ENCODE measurements at regions not wholly inside any gene's neighbourhood (a gene's known extent, or its start where the extent isn't known, plus 50 kb on each side); places are given as distances from the start of the nearest gene placed in this dataset.
A peak's percentile ranks its signal among the peaks of the same experiment; 100 is the strongest.
"Not testable (repeated sequence)": the region's sequence is repeated elsewhere in the genome, so short reads cannot be mapped to it uniquely, and the experiment has no call there.

DNA sequence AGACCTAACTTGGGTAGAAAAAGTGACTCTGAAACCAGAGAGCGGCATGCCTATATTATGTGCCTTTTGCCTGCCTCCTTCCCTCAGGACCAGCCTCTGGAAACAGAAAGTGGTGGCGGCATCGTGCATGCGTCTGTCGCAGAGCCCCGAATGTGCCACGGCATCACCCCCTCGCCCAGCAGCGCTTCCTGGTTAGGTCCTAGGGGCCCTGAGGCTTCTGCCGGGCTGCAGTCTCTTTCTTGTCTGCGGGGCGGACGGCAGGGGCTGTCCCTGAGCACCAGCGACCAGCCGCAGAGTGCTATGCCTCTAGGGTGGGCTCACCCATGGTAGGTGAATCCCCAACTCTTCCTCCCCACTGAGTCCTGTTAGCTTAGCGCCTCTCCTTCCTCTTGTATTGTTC is 68.7 kb downstream of the VSIG4 start:
- DNase-seq (ENCODE audit: low read depth in 2 of 2, low spot score in 1 of 2): no peak

DNA sequence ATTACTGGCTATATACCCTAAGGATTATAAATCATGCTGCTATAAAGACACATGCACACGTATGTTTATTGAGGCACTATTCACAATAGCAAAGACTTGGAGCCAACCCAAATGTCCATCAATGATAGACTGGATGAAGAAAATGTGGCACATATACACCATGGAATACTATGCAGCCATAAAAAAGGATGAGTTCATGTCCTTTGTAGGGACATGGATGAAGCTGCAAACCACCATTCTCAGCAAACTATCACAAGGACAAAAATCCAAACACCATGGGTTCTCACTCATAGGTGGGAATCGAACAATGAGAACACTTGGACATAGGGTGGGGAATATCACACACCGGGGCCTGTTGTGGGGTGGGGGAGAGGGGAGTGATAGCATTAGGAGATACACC is 72.7 kb downstream of the VSIG4 start:
- not testable (repeated sequence) for DNase-seq (ENCODE audit: low read depth in 2 of 2, low spot score in 1 of 2)

DNA sequence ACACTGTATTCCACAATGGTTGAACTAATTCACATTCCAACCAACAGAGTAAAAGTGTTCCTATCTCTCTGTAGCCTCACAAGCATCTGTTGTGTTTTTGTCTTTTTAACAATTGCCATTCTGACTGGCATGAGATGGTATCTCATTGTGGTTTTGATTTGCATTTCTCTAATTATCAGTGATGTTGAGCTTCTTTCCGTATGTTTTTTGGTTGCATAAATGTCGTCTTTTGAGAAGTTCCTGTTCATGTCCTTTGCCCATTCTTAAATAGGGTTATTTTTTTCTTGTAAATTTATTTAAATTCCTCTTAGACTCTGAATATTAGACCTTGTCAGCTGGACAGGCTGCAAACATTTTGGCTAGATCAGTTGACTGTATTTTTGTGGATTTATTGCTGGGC is 78.2 kb downstream of the VSIG4 start:
- no peak for DNase-seq (ENCODE audit: low read depth in 2 of 2, low spot score in 1 of 2)

DNA sequence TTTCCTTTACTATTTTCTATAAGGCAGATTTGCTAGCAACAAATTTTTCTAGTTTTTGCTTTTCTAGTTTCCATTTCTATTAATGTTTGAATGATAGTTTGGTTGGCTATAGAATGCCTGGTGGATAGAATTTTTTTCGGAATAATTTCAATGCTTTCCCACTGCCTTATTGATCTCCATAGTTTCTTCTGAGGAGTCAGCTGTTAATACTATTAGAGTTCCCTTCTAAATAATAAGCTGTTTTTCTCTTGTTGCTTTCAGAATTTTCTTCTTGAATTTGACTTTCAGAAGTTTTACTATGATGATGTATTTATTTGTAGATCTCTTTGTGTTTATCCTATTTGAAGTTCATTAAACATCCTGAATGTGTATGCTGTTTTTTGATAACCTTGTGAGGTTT is 91.8 kb downstream of the VSIG4 start:
- no peak for DNase-seq (ENCODE audit: low read depth in 2 of 2, low spot score in 1 of 2)

DNA sequence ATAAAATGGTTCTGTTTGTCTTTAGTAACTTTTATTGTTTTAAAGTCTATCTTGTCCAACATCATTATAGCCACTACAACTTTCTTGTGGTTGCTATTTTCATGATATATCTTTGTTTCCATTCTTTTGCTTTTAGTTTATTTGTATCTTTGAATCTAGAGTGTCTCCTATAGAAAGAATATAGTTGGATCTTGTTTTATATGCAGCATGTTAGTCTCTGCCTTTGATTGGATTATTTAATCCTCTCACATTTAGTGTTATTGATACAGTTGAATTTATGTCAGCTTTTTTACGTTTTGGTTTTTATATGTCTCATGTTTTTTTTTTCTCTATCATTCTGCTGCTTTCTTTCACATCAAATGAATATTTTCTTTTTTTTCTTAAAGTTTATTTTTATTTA is 98.1 kb downstream of the VSIG4 start:
- DNase-seq (ENCODE audit: low read depth in 2 of 2, low spot score in 1 of 2): no peak

DNA sequence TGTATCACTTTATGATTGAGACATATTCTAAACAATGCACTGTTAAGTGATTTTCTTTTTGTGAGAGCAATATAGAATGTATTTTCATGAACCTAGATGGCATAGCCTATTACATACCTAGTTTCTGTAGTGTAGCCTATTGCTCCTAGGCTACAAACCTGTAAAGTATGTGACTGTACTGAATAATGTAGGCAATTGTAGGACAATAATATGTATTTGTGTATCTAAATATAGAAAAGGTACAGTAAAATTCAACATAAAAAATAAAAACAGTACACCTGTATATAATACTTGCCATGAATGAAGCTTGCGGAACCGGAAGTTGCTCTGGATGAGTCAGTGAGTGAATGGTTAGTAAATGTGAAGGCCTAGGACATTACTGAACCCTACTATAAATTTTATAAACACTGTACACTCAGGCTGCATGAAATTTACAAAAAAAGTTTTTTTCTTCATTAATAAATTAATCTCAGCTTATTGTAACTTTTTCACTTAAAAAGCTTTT is 106.7 kb downstream of the VSIG4 start:
- DNase-seq (ENCODE audit: low read depth in 2 of 2, low spot score in 1 of 2): no peak

DNA sequence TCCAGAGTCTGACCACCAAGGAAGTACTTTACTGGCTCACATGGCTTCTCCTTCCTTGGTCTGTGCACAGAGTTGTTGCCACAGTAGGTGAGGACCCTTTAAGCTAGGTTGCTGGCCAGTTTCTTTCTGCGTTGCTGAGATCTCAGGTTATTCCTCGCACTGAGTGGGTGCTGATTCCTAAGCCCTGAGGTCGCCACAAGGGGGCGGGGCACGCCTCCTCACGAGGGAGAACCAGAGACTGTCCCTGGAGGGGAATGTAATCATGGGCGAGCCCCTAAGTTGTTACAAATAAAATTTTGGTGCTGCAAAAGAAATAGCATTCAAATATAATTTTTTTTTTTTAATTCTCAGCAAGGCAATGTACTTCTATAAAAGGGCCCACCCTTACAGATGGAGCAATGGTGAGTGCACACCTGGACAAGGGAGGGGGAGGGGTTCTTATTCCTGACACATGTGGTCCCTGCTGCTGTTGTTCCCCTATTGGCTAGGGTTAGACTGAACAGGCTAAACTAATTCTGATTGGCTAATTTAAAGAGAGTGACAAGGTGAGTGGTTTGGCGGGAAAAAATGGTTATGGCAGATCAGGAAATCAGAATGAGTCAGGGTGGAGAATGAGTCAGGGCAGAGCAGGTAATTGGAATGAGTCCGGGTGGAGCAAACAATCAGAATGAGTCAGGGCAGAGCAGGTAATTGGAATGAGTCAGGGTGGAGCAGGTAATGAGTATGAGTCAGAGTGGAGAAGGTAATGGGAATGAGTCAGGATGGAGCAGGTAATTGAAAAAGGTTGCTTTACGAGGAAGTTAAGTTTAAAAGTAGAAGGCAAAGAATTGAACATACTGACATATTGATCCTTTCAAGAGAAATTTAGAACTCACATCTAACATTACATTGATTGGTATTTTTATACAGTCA is 107.5 kb downstream of the VSIG4 start:
- no peak for DNase-seq (ENCODE audit: low read depth in 2 of 2, low spot score in 1 of 2)

DNA sequence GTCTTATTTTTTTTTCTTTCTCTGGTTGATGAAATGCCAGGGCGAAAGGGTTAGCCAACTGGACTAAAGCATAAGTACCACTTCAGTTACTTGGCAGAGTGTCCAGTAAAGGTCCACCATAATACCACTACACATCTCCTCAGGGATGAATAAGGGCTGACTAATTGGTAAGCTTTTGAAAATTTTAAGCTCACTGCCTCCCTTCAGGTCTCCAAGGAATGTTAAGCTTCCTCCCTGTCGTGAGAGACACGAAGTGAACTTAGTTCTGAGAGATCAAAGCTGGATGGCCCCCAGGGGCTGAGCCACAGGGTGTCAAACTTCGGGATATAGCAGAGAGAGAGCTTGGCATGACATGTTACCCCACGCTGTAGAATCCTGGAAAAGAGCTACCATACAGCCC is 111.4 kb downstream of the VSIG4 start:
- DNase-seq (ENCODE audit: low read depth in 2 of 2, low spot score in 1 of 2): no peak

DNA sequence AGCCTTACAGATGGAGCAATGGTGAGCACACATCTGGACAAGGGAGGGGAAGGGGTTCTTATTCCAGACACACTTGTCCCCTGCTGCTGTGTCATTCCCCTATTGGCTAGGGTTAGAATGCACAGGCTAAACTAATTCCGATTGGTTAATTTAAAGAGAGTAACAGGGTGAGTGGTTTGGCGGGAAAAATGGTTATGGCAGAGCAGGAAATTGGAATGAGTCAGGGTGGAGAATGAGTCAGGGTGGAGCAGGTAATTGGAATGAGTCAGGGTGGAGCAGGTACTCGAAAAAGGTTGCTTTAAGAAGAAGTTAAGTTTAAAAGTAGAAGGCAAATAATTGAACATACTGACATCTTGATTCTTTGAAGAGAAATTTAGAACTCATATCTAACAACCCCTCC is 112.5 kb downstream of the VSIG4 start:
- DNase-seq (ENCODE audit: low read depth in 2 of 2, low spot score in 1 of 2): not testable (repeated sequence)

DNA sequence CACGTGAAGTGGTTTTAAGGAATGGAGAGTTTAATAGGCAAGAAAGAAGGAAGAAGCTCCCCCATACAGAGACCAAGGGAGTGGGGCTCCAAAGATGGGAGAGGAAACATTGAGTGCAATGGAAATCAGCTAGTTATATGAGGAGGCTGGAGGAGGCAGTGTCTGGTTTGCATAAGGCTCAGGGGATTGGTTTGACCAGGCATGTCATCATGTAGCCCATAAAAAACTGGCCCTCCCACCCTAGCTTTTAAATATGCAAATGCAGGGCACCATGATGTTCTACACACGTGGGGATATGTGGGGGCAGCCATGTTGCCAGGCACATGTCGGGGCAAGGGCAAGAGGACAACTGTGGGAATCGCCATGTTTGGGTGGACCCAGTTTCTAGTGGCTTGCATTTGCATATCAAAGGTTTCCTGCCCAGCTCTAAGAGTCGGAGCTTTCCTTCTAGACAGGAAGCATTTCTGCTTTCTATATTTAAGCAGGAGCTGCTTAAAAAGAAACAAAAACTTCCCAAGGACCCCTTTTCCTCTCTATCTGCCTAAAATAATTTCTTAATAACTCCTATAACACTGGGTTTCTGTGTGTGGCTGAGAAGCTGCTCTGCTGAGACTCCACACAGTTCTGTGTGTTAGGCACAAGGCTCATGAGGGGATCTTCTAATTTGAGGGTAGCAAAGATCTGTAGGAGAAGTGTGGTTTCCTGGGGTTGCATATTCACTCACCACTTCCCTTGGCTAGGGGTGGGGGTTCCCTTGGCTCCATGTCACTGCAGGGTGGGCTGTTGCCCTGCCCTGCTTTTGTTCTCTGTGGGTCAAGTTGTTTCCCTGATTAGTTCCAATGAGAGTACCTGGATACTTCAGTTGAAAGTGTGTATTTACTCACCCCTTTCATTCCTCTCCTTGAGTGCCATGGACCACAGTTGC is 113.5 kb downstream of the VSIG4 start:
- peak in 1 of 2 donors; percentile 6 for DNase-seq (ENCODE audit: low read depth in 2 of 2, low spot score in 1 of 2)

DNA sequence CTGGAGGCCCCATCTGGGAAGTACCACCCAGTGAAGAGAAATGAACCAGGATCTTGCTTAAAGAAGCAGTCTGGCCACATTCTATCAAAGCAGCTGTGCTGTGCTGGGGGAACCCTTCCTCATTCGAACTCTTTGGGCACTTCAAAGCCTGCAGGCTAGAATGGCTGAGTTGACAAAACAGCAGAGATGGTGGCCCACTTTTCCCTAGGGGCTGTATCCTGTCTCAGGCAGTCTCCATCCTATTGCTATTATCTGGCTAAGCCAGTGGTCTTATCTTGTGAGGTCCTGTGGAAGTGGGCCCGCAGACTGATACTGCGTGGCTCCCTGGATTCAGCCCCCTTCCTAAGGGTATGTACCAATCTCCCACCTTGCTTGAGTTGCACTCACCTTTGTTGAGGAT is 114.3 kb downstream of the VSIG4 start:
- DNase-seq (ENCODE audit: low read depth in 2 of 2, low spot score in 1 of 2): no peak

DNA sequence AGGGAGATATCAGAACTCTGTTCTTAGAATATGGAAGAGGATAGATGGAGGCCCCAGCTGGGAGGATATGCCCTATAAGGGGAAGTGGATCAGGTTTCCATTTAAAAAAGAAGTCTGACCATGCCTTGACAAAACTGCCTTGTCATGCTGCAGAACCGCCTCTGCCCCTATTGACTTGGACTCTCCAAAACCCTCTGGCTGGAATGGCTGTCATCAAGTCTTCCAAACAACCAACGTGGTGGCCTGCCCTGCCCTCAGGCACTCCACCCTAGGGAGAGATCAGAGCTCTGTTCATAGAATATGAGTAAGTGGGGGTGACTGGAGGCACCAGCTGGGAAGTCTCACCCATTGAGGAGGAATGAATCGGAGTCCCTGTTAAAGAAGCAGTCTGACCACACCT is 114.9 kb downstream of the VSIG4 start:
- no peak for DNase-seq (ENCODE audit: low read depth in 2 of 2, low spot score in 1 of 2)

DNA sequence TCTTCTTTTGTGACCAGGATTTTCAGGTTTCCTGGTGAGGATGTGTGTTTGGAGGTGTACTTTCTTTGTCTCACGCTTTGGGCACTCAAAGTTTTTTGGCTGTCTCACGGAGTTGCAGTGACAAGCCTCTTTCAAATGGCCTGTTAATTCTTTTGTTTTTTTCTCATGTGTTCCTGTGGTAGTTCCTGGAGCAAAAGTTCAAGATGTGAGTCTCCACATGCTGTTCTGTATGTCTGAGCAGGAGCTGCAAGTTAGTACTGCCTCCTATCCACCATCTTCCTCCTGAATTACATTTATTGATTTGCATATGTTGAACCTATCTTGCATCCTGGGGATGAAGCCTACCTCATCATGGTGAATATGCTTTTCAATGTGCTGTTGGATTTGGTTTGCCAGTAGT is 118.5 kb downstream of the VSIG4 start:
- no peak for DNase-seq (ENCODE audit: low read depth in 2 of 2, low spot score in 1 of 2)

DNA sequence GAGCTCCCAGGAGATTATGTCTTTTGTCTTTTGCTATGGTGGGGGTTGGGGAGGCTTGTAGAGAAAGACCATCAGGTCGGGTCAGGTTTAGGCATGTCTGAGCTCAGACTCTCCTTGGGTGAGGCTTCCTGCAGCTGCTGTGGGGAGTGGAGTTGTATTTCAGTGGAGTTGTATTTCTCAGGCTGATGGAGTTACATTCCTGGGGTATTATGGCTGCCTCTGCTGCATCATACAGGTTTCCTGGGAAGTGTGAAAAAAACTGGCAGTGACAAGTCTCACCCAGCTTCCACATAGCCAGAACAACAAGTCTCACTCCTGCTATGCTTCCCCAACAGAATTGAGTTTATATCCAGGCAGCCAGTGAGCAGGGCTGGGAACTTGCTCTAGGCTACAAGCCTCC is 119.3 kb downstream of the VSIG4 start:
- no peak for DNase-seq (ENCODE audit: low read depth in 2 of 2, low spot score in 1 of 2)

DNA sequence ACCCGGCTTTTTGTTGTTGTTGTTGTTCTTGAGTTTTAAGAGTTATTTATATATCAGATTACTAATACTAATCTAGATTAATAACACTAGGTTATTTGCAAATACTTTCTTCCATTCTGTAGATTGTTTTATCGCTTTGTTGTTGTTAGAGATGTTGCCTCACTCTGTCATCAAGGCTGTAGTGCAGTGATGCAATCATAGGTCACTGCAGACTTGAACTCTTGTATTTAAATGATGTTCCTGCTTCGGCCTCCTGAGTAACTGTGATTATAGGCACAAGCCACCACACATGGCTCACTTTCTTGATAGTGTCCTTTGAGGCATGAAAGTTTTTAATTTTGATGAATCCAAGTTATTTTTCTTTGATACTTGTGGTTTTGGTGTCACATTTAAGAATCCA is 129.0 kb downstream of the VSIG4 start:
- DNase-seq (ENCODE audit: low read depth in 2 of 2, low spot score in 1 of 2): no peak

DNA sequence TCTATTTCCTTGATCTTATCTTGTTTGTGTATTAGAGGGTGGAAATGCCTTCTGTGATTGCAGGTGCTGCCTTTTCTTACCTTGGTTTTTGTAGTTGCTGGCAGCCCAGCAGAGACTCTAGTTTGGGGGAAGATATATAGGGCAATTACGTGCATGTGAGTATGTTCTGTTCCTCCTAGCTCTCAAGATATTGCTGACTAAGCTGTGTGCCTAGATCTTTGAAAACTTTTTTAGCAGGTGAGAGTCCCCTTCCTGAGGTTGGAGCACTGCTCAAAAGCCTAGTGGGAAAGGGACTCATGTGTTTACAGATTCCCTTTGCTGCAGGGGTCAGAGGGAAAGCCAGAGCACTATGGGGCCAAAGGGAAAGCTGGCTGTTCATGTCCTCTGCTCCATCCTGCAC is 136.1 kb downstream of the VSIG4 start:
- no peak for DNase-seq (ENCODE audit: low read depth in 2 of 2, low spot score in 1 of 2)

DNA sequence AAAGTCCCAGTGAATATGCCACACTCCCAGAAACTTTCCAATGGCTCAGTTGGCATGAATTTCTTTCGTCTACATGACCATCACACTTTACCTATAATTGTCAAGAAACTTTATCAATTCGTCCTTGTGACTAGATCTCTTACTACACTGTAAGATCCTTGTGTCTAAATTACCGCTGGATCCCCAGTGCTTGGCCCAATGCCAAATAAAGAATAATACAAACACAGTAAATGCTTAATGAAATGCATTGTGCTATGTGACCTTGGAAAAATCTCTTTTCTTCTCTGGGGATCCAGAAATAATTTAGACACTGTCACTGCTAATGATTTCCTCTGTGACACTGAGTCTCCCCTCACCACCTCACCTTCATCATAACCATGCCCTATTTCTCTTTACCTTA is 137.9 kb downstream of the VSIG4 start:
- no peak for DNase-seq (ENCODE audit: low read depth in 2 of 2, low spot score in 1 of 2)

DNA sequence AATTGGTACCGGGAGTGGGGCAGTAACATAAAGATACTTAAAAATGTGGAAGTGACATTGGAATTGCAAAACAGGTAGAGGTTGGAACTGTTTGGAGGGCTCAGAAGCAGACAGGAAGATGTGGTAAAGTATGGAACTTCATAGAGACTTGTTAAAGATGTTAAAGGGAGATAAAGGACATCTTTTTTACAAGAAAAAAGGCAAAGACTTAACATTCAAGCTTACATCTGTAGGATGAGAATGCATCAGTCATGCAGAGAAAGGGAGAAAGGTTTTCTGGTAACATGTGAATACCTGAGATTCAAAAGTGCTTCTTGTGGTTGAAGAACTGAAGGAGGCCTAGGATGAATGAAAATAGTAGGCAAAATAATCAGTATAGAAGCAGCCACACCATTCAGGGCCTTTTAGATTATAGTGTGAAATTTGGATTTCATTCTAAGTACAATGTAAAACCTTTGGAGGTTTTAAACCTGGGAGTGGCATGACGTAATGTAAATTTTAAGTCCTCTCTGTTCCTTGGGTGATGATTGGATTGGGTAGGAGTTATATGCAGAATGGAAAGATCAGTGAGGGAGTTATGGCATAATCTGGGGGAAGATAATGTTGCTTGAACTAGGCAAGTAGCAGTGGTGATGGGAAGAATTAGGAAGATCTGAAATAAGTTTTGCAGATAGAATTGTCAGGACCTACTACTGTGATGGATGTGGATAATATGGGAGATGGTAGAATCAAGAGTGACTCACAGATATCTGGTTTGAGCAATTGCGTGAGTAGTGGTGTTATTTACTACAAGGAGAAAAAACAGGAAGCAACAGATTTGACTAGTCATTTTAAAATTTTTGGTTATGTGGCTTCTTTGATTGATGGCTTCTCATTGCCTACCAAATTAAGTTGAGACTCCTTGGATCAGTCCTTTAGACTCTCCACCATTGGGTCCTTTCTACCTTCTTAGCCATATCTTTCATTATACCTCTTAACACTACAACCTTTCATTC is 138.7 kb downstream of the VSIG4 start:
- DNase-seq (ENCODE audit: low read depth in 2 of 2, low spot score in 1 of 2): no peak

DNA sequence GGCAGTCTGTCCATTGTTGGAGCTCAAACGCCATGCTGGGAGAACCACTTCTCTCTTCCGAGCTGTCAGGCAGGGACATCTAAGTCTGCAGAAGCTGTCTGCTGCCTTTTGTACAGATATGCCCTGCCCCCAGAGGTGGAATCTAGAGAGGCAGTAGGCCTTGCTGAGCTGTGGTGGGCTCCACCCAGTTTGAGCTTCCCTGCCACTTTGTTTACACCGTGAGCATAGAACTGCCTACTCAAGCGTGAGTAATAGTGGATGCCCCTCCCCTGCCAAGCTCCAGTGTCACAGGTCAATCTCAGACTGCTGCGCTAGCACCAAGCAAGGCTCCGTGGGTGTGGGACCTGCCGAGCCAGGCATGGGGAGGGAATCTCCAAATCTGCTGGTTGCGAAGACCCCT is 145.7 kb downstream of the VSIG4 start:
- no peak for DNase-seq (ENCODE audit: low read depth in 2 of 2, low spot score in 1 of 2)

DNA sequence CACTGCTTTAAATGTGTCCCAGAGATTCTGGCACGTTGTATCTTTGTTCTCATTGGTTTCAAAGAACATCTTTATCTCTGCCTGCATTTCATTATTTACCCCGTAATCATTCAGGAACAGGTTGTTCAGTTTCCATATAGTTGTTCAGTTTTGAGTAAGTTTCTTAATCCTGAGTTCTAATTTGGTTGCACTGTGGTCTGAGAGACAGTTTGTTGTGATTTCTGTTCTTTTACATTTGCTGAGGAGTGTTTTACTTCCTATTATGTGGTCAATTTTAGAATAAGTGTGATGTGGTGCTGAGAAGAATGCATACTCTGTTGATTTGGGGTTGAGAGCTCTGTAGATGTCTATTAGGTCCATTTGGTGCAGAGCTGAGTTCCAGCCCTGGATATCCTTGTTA is 148.1 kb downstream of the VSIG4 start:
- DNase-seq (ENCODE audit: low read depth in 2 of 2, low spot score in 1 of 2): not testable (repeated sequence)

DNA sequence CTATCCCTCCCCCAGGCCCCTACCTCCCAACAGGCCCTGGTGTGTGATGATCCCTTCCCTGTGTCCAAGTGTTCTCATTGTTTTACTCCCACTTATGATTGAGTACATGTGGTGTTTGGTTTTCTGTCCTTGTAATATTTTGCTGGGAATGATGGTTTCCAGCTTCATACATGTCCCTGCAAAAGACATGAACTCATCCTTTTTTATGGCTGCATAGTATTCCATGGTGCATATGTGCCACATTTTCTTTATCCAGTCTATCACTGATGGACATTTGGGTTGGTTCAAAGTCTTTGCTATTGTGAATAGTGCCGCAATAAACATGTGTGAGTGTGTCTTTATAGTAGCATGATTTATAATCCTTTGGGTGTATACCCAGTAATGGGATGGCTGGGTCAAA is 151.7 kb downstream of the VSIG4 start:
- not testable (repeated sequence) for DNase-seq (ENCODE audit: low read depth in 2 of 2, low spot score in 1 of 2)
